SIG-M5 treated with dmso at 0.1 percent for 504 hours (cell line): ENCODE measurements at regions not wholly inside any gene's neighbourhood (a gene's known extent, or its start where the extent isn't known, plus 50 kb on each side); places are given as distances from the start of the nearest gene placed in this dataset.
"Not testable (repeated sequence)": the region's sequence is repeated elsewhere in the genome, so short reads cannot be mapped to it uniquely, and the experiment has no call there.

Source experiments
- DNase-seq: peaks from one replicate; lab custom pipeline; 2025; ENCODE audit not compliant: unreplicated experiment; lab: John Stamatoyannopoulos, UW

DNA sequence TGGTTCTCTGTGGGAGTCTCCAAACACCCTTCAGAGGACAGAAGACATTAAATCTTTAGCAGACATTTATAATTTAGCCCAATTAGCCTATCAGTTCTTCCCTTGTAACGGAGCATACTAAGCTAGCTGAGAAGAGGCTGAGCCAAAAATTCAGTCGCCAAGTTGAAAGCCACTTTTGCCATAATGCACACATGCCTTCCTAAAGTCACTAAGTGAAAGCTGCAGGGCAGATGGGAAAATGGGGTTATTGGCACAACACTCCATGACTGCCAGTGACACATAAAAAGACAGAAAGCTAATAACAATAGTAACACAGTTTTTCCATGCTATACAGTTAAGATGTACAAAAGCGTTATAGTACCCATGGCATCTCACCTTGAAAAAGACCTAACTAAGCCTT, 176.2 kb downstream of the DIRAS2 start:
- DNase-seq, result no peak

- DNase-seq, result no peak
Observed at GRCh38 chr9:90469435-90469834, 173.2 kb downstream of the DIRAS2 start.

- no peak for DNase-seq
Observed at GRCh38 chr9:90469865-90470387, 172.7 kb downstream of the DIRAS2 start.

DNA sequence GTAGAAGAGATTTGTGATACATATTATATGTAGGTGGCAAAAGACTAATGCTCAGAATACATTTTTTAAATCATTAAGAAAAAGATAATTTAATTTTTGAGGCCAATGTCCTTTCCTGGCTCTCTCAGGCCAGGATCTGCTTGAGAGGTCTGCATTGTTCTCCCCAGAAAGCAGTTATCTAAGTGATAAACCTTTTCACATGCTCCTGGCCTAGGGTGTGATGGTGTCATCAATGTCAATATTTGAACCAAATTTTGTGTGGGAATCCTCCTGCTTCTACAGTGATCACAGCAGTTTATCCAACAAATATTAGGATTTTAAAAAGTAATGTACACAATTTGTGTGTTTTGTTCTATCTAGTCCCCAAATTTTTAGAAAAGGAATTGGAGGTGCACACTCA, 166.6 kb downstream of the DIRAS2 start:
- no peak for DNase-seq

GRCh38 chr9:90477535-90477934, 165.1 kb downstream of the DIRAS2 start:
- no peak for DNase-seq

DNA sequence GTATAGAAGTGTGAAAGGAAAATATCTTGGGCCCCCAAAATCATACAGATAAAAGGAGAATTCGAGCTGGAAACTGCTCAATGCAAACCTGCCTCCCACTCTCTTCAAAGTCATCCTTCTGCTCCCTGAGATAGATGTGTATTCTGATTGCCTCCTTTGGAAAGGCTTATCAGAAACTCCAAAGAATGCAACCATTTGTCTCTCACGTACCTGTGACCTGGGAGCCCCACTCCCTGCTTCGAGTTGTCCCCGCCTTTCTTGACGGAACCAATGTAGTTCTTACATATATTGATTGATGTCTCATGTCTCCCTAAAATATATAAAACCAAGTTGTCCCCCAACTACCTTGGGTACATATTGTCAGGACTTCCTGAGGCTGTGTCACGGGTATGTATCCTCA, 163.8 kb downstream of the DIRAS2 start:
- no peak for DNase-seq

GRCh38 chr9:90485028-90485427, 157.6 kb downstream of the DIRAS2 start:
- no peak for DNase-seq

DNA sequence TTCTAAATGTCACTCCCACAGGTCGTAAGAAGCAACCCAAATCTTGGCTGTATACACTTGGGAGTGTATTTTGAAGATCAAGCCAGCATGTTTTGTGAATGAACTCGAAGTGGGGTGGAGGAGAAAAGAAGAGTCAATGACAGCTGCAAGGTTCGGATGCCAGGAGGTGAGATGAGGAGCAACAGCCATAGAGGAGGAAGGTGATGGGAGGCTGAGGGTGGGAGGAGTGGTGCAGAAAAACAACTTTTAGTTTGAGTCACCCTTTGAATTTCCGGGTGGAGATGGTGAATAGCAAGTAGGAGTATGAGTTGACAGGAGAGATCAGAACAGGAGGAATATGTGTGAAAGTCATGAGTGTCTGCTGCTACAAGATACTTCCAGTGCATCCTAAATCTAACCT, 153.6 kb downstream of the DIRAS2 start:
- DNase-seq, result no peak

GRCh38 chr9:90499761-90500160, 142.9 kb downstream of the DIRAS2 start:
- DNase-seq, result no peak

- no peak for DNase-seq
Observed at GRCh38 chr9:90502134-90502533, 140.5 kb downstream of the DIRAS2 start.

DNA sequence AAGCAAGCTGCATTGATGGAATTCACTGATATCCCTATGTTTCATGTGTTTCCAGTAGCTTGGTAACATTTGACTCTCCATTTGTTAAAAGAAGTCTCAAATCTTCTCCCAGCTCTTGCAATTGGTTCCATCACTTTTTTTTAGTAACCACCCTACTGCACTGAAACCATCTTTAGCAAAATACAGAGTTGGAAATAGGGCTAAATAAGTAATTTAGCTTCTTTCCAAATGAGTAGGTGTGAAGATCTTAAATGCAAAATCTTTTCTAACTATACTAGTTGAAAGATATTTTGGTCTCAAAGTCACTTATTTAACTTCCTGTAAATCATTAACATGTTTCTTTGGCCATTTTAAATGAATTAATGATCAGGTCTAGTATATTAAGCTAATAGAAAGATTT, 138.1 kb downstream of the DIRAS2 start:
- DNase-seq, result no peak

DNA sequence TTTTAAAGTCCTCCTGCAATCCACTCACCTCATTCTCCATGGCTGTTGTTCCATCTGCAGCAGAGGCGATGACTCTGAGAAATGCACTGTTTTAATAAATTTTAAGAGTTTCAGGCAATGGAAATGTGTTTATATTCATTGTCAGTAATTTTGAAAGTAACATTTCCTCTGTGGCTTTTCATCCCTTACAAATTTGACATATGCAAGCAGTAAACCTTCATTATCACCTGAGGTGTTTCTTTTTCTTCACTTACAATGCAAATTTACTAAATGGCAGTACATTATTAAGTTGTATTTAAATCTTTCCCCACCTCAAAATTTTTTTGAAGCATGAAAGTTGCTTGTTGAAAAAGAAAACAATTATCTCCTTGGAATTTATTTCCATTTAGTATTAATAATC, 136.9 kb downstream of the DIRAS2 start:
- no peak for DNase-seq

DNA sequence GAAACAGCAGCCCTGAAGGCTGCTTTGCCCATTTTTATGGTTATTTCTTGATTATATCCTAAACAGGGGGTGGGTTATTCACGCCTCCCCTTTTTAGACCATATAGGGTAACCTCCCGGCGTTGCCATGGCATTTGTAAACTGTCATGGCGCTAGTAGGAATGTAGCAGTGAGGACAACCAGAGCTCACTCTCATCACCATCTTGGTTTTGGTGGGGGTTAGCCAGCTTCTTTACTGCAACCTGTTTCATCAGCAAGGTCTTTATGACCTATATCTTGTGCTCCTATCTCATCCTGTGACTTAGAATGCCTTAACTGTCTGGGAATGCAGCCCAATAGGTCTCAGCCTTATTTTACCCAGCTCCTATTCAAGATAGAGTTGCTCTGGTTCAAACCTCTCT, 136.2 kb downstream of the DIRAS2 start:
- not testable (repeated sequence) for DNase-seq

- no peak for DNase-seq
Observed at GRCh38 chr9:90507621-90508020, 135.0 kb downstream of the DIRAS2 start.

DNA sequence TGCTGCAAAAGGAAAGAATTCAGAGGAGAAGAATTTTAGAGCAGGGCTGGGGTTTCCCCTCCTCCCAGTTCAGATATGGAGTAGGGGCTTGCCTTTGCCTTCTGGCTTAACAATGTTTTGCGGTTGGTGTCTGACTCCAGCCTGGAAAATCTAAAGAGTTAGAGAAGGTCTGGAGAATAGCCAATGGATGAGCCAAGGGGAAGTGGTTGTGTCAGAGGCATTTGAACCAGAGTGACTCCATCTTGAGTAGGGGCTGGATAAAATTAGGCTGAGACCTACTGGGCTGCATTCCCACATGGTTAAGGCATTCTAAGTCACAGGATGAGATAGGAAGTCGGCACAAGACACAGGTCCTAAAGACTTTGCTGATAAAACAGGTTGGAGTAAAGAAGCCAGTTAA, 133.7 kb downstream of the DIRAS2 start:
- no peak for DNase-seq

DNA sequence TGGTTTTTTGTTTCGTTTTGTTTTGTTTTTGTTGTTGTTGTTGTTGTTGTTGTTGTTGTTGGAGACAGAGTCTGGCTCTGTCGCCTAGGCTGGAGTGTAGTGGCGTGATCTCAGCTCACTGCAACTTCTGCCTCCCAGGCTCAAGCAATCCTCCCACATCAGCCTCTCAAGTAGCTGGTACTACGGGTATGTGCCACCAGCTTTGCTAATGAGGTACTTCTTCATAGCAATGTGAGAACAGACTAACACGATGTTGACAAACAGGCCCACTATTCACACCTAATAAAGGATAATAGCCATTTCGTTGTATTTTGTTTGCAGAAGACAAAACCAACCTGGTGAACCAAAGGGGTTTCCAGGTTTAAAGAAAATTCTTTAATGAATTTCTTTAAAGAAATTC, 130.9 kb downstream of the DIRAS2 start:
- DNase-seq, result no peak

DNA sequence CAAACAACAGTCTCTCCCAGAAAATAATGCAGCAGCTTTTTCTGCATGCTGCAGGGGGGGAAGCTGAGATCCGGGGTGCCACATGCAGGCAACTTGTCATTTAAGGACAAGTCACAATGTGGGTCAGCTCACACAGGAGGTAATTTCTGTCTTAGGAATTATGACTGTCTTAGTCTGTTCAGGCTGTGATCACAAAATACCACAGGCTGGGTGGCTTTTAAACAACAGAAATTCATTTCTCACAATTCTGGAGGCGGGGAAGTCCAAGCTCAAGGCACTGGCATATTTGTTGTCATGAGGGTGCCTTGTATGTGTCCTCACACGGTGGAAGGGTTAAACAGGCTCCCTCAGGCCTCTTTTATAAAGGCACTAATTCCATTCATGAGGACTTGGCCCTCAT, 127.7 kb downstream of the DIRAS2 start:
- DNase-seq, result no peak

DNA sequence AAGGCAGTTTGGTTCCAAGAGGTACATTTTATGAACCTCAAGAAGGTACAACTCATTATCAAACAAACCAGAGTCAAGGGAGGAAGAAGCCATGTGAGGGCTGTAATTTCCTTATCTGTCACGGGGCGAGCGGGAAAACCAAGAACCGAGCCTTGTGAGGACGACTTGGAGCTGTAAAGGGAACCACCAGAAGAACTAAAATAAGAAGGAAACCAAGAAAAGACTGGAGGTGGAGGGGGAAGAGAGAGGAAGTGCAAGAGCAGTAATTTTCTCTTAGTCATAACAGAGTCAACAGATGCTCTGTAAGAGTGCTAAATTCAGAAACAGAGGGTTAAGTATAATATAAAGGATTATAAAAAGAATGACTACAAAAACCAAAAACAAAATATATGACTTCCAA, 127.1 kb downstream of the DIRAS2 start:
- peak; percentile 73 for DNase-seq

DNA sequence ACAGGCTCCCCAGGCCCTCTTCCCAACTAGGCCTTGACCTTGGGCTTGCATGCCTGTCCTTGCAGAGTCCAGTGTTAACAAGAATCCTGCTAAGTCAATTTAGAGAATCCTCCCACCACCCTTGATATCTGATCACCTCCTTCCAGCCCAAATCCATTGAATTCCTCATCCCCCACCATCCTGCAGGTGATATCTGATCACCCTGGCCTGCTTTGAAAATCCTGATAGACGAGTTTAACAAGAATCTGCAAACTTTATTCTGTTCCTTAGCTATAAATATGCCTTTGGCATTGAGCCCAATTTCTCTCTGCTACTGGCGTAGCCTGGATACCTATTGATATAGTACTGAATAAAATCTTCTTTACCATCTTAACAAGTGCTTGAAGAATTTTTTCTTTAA, 125.5 kb downstream of the DIRAS2 start:
- DNase-seq, result peak; percentile 11

DNA sequence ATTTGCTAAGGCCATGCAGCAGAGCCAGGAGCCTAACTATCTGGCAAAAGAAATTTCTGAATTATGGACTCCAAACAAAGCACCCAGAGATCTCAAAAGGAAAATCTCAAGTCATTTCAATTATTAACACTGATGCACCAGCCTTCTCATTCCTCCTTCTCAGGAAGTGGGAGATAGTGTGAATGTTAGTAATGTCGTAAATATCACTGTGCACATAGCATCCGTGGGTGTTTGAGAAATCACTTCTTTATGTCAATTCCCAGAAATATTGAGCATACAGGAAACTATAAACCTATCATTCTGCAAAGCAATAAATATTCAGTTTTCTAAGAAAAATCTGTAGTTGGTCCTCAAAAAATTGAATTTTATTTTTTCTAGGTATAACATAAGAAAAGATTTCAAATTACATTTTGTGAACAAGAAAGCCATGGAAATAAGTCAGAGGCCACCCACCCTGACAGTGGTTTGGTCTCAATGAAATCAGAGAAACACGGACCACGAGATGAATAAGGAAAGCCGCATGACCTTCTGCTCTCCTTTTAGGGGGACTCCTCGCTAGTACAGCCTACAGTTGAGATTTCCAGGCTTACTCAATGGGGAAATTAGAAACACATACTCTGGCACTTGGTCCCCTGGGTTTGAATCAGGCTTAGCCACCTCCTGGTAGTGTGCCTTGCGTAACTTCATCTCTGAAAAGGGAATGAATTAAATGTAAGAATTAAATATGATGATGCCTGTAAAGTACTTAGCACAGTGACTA, 120.6 kb downstream of the DIRAS2 start:
- DNase-seq, result no peak

GRCh38 chr9:90523958-90524357, 118.7 kb downstream of the DIRAS2 start:
- no peak for DNase-seq

- DNase-seq, result no peak
Observed at GRCh38 chr9:90526386-90526785, 116.2 kb downstream of the DIRAS2 start.

DNA sequence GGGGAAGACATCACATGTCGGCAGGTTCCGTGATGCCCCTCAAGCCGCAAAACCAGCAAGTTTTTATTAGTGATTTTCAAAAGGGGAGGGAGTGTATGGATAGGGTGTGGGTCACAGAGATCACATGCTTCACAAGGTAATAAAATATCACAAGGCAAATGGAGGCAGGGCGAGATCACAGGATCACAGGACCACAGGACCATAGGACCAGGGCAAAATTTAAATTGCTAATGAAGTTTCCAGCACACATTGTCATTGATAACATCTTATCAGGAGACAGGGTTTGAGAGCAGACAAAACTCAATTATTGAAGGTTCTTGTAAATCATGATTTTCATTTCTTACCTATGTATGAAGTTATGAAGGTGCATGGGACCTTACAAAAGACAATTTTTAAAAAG, 106.5 kb downstream of the DIRAS2 start:
- DNase-seq, result not testable (repeated sequence)
